GM12891 (cell line): ENCODE measurements at regions not wholly inside any gene's neighbourhood (a gene's known extent, or its start where the extent isn't known, plus 50 kb on each side); places are given as distances from the start of the nearest gene placed in this dataset.

Experiments
- POLR2A ChIP-seq: IDR thresholded peaks from 2 replicates; pipeline ENCODE4 v1.6.1; 2011; ENCODE audit warnings: low read depth, low read length, control low read depth
- POLR2AphosphoS5 ChIP-seq: IDR thresholded peaks from 2 replicates; pipeline ENCODE4 v1.6.1; 2011; ENCODE audit warnings: low read depth, low read length, control low read depth
- TAF1 ChIP-seq: IDR thresholded peaks from 2 replicates; pipeline ENCODE4 v1.6.1; 2011; ENCODE audit warnings: low read depth, low read length, control low read depth

DNA sequence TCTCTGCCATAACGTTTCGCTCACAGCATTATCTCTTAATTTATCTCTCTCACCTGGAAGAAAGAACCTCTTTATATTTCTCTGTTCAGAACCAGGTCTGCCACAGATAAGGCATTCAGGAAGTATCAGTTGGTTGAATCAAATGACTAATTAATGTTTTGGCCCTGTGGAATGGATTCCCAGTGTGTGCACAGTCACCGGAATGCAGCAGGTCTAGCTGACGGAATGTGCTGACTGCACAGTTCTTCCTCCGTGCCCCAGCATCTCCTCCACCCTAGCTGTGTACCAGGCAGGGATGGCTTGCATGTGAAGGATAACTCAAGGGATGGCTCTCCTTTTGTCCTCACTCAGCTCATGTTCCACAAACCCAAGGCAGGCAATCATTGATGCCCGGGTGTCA is 141.8 kb upstream of the MSX1 start:
- TF ChIP-seq POLR2A (no peak), TAF1 (no peak), POLR2AphosphoS5 (no peak)
